ENCODE measurements at regions not wholly inside any gene's neighbourhood (a gene's known extent, or its start where the extent isn't known, plus 50 kb on each side); places are given as distances from the start of the nearest gene placed in this dataset.

DNA sequence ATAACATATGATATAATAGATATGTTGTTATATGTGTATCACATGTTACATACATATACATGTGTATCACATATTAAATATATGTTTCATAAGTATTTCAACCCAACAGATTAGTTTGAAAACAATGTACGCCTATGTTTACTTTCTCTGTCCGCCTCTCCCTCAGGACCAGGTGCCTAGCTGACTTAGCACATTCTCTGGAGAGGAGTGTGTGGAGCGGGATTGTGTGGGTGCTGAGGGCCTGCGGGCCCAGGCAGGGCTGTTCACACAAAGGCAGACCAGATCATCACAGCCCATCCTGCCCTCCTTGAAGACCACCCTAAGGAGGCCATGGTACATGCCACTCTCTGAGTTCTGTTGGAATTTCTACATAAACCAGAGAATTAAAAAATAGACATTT is 81.0 kb downstream of the PLXNA1 start (continued):
- TF ChIP-seq, protein P1, sequence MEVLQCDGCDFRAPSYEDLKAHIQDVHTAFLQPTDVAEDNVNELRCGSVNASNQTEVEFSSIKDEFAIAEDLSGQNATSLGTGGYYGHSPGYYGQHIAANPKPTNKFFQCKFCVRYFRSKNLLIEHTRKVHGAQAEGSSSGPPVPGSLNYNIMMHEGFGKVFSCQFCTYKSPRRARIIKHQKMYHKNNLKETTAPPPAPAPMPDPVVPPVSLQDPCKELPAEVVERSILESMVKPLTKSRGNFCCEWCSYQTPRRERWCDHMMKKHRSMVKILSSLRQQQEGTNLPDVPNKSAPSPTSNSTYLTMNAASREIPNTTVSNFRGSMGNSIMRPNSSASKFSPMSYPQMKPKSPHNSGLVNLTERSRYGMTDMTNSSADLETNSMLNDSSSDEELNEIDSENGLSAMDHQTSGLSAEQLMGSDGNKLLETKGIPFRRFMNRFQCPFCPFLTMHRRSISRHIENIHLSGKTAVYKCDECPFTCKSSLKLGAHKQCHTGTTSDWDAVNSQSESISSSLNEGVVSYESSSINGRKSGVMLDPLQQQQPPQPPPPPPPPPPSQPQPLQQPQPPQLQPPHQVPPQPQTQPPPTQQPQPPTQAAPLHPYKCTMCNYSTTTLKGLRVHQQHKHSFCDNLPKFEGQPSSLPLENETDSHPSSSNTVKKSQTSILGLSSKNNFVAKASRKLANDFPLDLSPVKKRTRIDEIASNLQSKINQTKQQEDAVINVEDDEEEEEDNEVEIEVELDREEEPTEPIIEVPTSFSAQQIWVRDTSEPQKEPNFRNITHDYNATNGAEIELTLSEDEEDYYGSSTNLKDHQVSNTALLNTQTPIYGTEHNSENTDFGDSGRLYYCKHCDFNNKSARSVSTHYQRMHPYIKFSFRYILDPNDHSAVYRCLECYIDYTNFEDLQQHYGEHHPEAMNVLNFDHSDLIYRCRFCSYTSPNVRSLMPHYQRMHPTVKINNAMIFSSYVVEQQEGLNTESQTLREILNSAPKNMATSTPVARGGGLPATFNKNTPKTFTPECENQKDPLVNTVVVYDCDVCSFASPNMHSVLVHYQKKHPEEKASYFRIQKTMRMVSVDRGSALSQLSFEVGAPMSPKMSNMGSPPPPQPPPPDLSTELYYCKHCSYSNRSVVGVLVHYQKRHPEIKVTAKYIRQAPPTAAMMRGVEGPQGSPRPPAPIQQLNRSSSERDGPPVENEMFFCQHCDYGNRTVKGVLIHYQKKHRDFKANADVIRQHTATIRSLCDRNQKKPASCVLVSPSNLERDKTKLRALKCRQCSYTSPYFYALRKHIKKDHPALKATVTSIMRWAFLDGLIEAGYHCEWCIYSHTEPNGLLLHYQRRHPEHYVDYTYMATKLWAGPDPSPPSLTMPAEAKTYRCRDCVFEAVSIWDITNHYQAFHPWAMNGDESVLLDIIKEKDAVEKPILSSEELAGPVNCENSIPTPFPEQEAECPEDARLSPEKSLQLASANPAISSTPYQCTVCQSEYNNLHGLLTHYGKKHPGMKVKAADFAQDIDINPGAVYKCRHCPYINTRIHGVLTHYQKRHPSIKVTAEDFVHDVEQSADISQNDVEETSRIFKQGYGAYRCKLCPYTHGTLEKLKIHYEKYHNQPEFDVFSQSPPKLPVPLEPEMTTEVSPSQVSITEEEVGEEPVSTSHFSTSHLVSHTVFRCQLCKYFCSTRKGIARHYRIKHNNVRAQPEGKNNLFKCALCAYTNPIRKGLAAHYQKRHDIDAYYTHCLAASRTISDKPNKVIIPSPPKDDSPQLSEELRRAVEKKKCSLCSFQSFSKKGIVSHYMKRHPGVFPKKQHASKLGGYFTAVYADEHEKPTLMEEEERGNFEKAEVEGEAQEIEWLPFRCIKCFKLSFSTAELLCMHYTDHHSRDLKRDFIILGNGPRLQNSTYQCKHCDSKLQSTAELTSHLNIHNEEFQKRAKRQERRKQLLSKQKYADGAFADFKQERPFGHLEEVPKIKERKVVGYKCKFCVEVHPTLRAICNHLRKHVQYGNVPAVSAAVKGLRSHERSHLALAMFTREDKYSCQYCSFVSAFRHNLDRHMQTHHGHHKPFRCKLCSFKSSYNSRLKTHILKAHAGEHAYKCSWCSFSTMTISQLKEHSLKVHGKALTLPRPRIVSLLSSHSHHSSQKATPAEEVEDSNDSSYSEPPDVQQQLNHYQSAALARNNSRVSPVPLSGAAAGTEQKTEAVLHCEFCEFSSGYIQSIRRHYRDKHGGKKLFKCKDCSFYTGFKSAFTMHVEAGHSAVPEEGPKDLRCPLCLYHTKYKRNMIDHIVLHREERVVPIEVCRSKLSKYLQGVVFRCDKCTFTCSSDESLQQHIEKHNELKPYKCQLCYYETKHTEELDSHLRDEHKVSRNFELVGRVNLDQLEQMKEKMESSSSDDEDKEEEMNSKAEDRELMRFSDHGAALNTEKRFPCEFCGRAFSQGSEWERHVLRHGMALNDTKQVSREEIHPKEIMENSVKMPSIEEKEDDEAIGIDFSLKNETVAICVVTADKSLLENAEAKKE (CRISPR knock-in tag; IDR thresholded peaks at IDR 0.05), result no peak
- TF ChIP-seq STAT1 (IDR thresholded peaks at IDR 0.05; ENCODE audit: unreplicated experiment), result no peak
- TF ChIP-seq, protein P2, sequence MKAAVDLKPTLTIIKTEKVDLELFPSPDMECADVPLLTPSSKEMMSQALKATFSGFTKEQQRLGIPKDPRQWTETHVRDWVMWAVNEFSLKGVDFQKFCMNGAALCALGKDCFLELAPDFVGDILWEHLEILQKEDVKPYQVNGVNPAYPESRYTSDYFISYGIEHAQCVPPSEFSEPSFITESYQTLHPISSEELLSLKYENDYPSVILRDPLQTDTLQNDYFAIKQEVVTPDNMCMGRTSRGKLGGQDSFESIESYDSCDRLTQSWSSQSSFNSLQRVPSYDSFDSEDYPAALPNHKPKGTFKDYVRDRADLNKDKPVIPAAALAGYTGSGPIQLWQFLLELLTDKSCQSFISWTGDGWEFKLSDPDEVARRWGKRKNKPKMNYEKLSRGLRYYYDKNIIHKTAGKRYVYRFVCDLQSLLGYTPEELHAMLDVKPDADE (IDR thresholded peaks at IDR 0.05), result no peak
- no peak for TF ChIP-seq CREB1 (CRISPR knock-in tag; IDR thresholded peaks at IDR 0.05; ENCODE audit: low read depth)

DNA sequence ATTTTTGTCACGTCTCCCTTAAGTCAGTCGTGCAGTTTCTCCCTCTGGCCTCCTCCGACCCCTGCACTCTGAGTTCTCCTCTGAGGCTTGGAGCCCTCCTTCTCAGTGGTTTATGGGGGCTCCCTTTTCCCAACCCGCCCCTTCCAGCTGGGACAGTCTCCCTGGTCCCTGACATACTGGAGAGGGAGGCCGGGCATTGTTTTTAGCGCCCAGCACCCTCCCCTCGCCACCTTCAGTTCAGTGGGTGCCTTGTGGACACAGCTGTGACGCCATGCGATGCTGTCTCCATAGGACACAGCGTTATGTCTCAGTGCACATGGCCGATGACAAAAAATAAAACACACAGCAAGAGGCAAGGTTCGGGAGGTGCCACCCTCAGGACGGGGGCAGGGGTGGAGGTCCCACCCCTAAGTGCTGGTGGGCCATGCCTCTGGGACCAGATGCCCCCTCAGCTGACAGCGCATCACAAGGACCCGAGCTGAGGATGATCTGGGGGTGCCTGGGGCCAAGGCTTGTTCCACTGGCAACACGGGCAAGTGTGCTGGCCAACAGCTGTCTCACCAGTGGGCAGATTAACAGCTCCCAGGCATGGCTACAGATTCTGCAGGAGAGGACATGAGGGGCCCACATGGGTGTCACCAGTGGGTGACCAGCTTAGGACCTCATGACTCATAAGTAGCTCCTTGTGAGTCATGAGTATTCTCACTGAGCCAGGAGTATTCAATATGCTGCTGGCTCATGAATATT is 81.6 kb downstream of the PLXNA1 start:
- Histone ChIP-seq H3K36me3 (ENCODE audit: insufficient read depth) (no peaks in the 10 kb centered on the region), H3F3A (replicated peaks; ENCODE audit: low read depth) (no peaks in the 10 kb centered on the region), H3K27ac (ENCODE audit: low read depth) (no peak overlapping the region), H3K4me1 (ENCODE audit: insufficient read depth) (no peaks in the 10 kb centered on the region), H2AFZ (no peak overlapping the region), H4K20me1 (replicated peaks; ENCODE audit: insufficient read depth) (no peaks in the 10 kb centered on the region), H3K4me3 (no peak overlapping the region), H3K27me3 (ENCODE audit: insufficient read depth) (no peaks in the 10 kb centered on the region), H3K4me2 (no peak overlapping the region), H3K79me2 (replicated peaks; ENCODE audit: insufficient read depth) (no peaks in the 10 kb centered on the region), H3K9me2 (ENCODE audit: insufficient read depth) (no peaks in the 10 kb centered on the region)
- ATAC-seq, result no peak
- H3K4me3 Mint-ChIP-seq, result no peak overlapping the region
- TF ChIP-seq, protein P2 (IDR thresholded peaks at IDR 0.05), result no peak
- no peak for TF ChIP-seq ZNF331 (CRISPR knock-in tag; IDR thresholded peaks at IDR 0.05; ENCODE audit: low read depth)
- no peak overlapping the region for H3K27ac Mint-ChIP-seq
- no peak for DNase-seq (ENCODE audit: low spot score)
- no peaks in the 10 kb centered on the region for H3K36me3 Mint-ChIP-seq (ENCODE audit: low read depth)
- H3K4me1 Mint-ChIP-seq, result peaks cover 5% of the 10 kb centered on the region
- no peaks in the 10 kb centered on the region for H3K9me3 Mint-ChIP-seq
- H3K27me3 Mint-ChIP-seq (ENCODE audit: insufficient read depth, low read depth, poor library complexity), result peaks cover 1% of the 10 kb centered on the region

All from GM23338 (cell line).